HG03442 (cell line): ENCODE measurements at regions not wholly inside any gene's neighbourhood (a gene's known extent, or its start where the extent isn't known, plus 50 kb on each side); places are given as distances from the start of the nearest gene placed in this dataset.

Source experiments
- ATAC-seq: cut with Tn5 transposase; IDR thresholded peaks from one replicate; pipeline ENCODE4 v1.9.1; 2021; ENCODE audit warnings: mild to moderate bottlenecking, moderate library complexity; ENCODE audit not compliant: unreplicated experiment

DNA sequence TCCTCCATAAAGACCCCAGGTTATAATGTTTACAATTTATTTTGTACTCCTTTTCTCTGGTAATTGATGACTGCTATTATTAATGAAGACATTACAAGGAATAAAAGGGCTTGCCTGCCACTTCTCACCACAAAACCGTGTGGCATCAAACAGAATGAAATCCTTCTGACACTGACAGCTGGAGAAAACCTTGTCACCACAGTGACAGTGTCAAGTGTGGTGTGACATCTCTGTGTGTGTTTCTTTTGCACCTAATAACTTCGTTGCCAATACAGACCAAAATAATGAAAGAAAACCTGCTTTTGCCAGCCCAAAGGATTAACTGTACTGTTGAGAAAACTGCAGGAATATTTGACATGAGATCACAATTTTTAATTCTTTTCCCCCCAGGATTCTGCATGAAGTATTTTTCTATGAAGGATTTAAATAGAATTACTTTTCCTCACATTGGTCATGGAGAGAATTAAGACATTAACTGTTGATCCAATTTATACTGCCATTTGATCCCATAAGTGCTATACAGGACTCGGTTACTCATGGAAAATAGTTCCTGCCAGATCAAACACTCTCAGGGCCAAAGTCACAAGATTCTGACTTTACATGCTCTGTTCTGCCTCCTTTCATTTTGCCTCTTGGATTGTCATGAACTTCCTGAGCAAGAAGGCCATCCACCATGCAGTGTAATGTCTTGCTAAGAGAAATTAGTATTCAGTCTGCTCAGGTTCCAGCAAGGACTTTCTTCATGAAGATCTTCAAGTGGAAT lies 60.4 kb upstream of the IFNG-AS1 start:
- ATAC-seq, result no peak

GRCh38 chr12:67929384-67929772 lies 59.9 kb upstream of the IFNG-AS1 start:
- ATAC-seq, result no peak

DNA sequence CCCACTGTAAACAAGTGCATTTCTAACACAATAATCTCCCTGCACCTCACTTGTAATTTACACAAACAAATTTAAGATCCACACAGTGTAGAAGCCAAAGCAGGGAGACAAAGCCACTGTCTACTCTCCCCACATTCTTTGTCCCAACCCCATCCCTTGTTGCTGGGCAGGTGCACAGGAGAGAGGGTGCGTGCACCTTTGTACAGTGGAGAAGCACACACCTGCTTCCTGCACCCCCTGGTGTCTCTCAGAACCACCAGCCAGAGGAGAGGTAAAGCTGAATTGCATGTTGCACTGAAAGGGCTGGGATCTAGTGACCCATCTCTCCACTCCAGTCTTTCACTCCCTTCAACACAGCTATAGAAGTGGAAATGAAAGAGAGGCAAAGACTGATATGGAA lies 51.4 kb upstream of the IFNG-AS1 start:
- no peak for ATAC-seq
